GM21786 (cell line): ENCODE measurements at regions not wholly inside any gene's neighbourhood (a gene's known extent, or its start where the extent isn't known, plus 50 kb on each side); places are given as distances from the start of the nearest gene placed in this dataset.

Source experiments
- ATAC-seq: cut with Tn5 transposase; IDR thresholded peaks from one replicate; pipeline ENCODE4 v1.9.1; 2021; ENCODE audit not compliant: unreplicated experiment

GRCh38 chr1:55955016-55955621, 624.2 kb downstream of the PLPP3 start:
- no peak for ATAC-seq

- no peak for ATAC-seq
These were observed 628.1 kb downstream of the PLPP3 start for GRCh38 chr1:55951291-55951690.

- no peak for ATAC-seq
These were observed 631.9 kb downstream of the PLPP3 start for GRCh38 chr1:55947446-55947845.

- no peak for ATAC-seq
These were observed 635.5 kb downstream of the PLPP3 start for GRCh38 chr1:55943721-55944435.

GRCh38 chr1:55943012-55943411, 636.4 kb downstream of the PLPP3 start:
- no peak for ATAC-seq

GRCh38 chr1:55939866-55940265, 639.5 kb downstream of the PLPP3 start:
- no peak for ATAC-seq

GRCh38 chr1:55938861-55939260, 640.5 kb downstream of the PLPP3 start:
- no peak for ATAC-seq

GRCh38 chr1:55938376-55938850, 641.0 kb downstream of the PLPP3 start:
- no peak for ATAC-seq

GRCh38 chr1:55937840-55938375, 641.5 kb downstream of the PLPP3 start:
- no peak for ATAC-seq

- no peak for ATAC-seq
These were observed 644.1 kb downstream of the PLPP3 start for GRCh38 chr1:55935236-55935635.

GRCh38 chr1:55932402-55932801, 647.0 kb downstream of the PLPP3 start:
- ATAC-seq = no peak

GRCh38 chr1:55931081-55931940, 648.1 kb downstream of the PLPP3 start:
- ATAC-seq = no peak

GRCh38 chr1:55929652-55930051, 649.7 kb downstream of the PLPP3 start:
- no peak for ATAC-seq

- no peak for ATAC-seq
These were observed 650.8 kb downstream of the PLPP3 start for GRCh38 chr1:55928576-55928975.

GRCh38 chr1:55927702-55928290, 651.6 kb downstream of the PLPP3 start:
- ATAC-seq = no peak

GRCh38 chr1:55926906-55927471, 652.4 kb downstream of the PLPP3 start:
- ATAC-seq = no peak

GRCh38 chr1:55916907-55917306, 662.5 kb downstream of the PLPP3 start:
- no peak for ATAC-seq

GRCh38 chr1:55916481-55916880, 662.9 kb downstream of the PLPP3 start:
- ATAC-seq = no peak

- no peak for ATAC-seq
These were observed 665.8 kb downstream of the PLPP3 start for GRCh38 chr1:55913565-55913964.

GRCh38 chr1:55912438-55912837, 666.9 kb downstream of the PLPP3 start:
- no peak for ATAC-seq

GRCh38 chr1:55904541-55904940, 674.8 kb downstream of the PLPP3 start:
- no peak for ATAC-seq
